Colonic mucosa (tissue), 4 donors: ENCODE measurements at regions not wholly inside any gene's neighbourhood (a gene's known extent, or its start where the extent isn't known, plus 50 kb on each side); places are given as distances from the start of the nearest gene placed in this dataset.
A peak's percentile ranks its signal among the peaks of the same experiment; 100 is the strongest.

Experiments used
- DNase-seq: peaks from one replicate; pipeline ENCODE4 v3.0.0-alpha.2; 2020
- H3K27ac ChIP-seq: fragments of 200-600 bp; one replicate; pipeline ENCODE4 v1.8.0; 2021
- H3K27me3 ChIP-seq: fragments of 200-600 bp; one replicate; pipeline ENCODE4 v1.8.0; 2021
- H3K36me3 ChIP-seq: fragments of 200-600 bp; one replicate; pipeline ENCODE4 v1.8.0; 2021
- H3K4me1 ChIP-seq: fragments of 200-600 bp; one replicate; pipeline ENCODE4 v1.8.0; 2021; ENCODE audit warnings: mild to moderate bottlenecking
- H3K4me3 ChIP-seq: fragments of 200-600 bp; one replicate; pipeline ENCODE4 v1.8.0; 2021
- H3K9ac ChIP-seq, 2 donors: one replicate each; pipeline ENCODE4 v1.7.0; 2013; ENCODE audit warnings: control low read depth in 2 of 2, low read depth in 2 of 2, low read length in 2 of 2
- H3K9me3 ChIP-seq: fragments of 200-600 bp; one replicate; pipeline ENCODE4 v1.8.0; 2021
- CTCF ChIP-seq: fragments of 200-600 bp; IDR thresholded peaks from one replicate; pipeline ENCODE4 v1.8.0; 2022; ENCODE audit warnings: antibody characterized with exemption, mild to moderate bottlenecking
- intact Hi-C: fragments of 100-400 bp; cut with DNase I; formaldehyde crosslinking; loops from one replicate; pipeline ENCODE4 v1.14.1; 2022
- donor health status: healthy.
- donor health status: DM: no; HTN: no; CAD: no.
- donor health status: DM: no; HTN: no; CAD: no.

DNA sequence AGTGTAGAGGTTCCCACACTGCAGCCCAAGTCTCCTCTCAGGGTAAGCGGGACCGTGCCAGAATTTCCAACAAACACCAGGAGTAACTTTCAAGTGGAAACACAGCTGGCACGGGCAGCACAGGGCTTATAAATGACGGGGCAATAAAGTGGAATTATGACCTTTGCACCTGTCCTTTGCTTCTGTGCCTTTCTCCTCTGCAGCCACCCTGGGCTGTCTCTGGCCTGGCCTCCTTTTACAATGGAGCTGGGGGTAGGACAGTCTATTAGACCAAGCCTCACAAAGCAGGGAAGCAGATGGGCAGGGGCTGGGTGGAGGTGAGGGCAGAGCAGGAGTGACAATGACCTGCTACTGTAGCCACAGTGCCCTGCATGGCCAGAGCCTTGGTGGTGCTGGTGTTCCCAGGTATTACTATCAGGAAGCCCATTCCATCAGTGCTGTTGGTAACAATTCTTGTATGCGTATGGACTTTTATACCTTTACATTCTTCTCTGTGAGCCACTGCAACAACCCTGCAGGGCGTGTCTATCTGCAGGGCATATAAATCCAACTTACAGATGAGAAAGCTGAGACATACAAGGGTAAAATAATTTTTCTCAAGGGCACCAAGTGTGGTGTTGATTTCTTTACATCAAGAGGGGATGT is 387.8 kb downstream of the CTTN start:
- Histone ChIP-seq H3K9me3 (no peaks in the 10 kb centered on the region), H3K27ac (no peak overlapping the region), H3K4me1 (no peaks in the 10 kb centered on the region), H3K36me3 (no peaks in the 10 kb centered on the region), H3K4me3 (no peak overlapping the region), H3K27me3 (no peaks in the 10 kb centered on the region), H3K9ac (no peak overlapping the region)
- TF ChIP-seq CTCF, result no peak
- DNase-seq, result peak; percentile 52
- intact Hi-C loops, result no loop called here

DNA sequence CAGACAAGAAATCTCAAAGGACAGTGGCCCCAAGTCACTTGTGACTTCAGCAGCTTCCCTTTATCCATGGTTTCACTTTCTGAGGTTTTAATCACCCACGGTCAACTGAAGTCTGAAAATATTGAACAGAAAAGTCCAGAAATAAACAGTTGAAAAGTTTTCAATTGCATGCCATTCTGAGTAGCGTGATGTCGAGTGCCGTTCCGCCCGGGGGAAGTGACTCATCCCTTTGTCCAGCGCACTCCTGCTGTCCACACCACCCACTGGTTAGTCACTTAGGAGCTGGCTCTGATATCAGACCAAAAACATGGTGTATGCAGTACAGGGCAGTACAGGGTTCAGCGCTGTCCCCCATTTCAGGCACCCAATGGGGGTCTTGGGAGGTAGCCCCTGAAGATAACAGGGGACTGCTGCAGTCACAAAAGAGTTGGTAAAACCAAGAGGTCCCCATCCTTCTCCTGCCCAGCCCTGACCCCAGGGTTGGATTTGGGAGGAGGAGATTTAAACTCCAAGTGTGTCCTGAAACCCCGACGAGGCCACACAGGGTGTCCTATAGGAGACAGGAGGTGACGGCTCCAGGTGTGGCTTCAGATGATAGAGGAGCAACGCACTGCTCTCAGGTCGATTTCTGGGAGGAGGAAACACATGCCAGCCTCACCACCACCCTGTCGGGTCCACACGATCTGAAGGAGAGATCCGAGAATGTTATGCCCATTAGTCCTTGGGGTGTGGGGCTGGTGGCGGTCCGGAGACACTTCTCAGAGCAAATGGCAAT is 390.1 kb downstream of the CTTN start:
- Histone ChIP-seq H3K9me3 (no peaks in the 10 kb centered on the region), H3K4me3 (no peak overlapping the region), H3K27me3 (no peaks in the 10 kb centered on the region), H3K4me1 (no peaks in the 10 kb centered on the region), H3K27ac (no peak overlapping the region), H3K36me3 (no peaks in the 10 kb centered on the region), H3K9ac (no peak overlapping the region)
- no peak for DNase-seq
- TF ChIP-seq CTCF, result no peak
- intact Hi-C loops, result no loop called here

- Histone ChIP-seq H3K9ac (no peak overlapping the region), H3K4me1 (no peaks in the 10 kb centered on the region), H3K27ac (no peak overlapping the region), H3K27me3 (no peaks in the 10 kb centered on the region), H3K9me3 (no peaks in the 10 kb centered on the region), H3K4me3 (no peak overlapping the region), H3K36me3 (no peaks in the 10 kb centered on the region)
- TF ChIP-seq CTCF, result no peak
- DNase-seq, result no peak
- intact Hi-C loops, result no loop called here
Observed at GRCh38 chr11:70790671-70791300, 392.5 kb downstream of the CTTN start.

GRCh38 chr11:70796648-70797227 is 398.4 kb downstream of the CTTN start:
- no peak for DNase-seq
- intact Hi-C loops, result no loop called here

More at GRCh38 chr11:70796648-70797227, 398.4 kb downstream of the CTTN start:
- H3K4me1 ChIP-seq, result no peaks in the 10 kb centered on the region
- H3K4me3 ChIP-seq, result no peak overlapping the region
- no peaks in the 10 kb centered on the region for H3K27me3 ChIP-seq
- no peak overlapping the region for H3K9ac ChIP-seq
- no peaks in the 10 kb centered on the region for H3K36me3 ChIP-seq
- no peak overlapping the region for H3K27ac ChIP-seq
- no peaks in the 10 kb centered on the region for H3K9me3 ChIP-seq
- TF ChIP-seq CTCF, result no peak
